Endothelial cell of umbilical vein (primary cell): ENCODE measurements at regions not wholly inside any gene's neighbourhood (a gene's known extent, or its start where the extent isn't known, plus 50 kb on each side); places are given as distances from the start of the nearest gene placed in this dataset.

Source experiments
- EZH2 ChIP-seq: IDR thresholded peaks from 2 replicates; pipeline ENCODE4 v1.6.1; 2012; ENCODE audit warnings: borderline replicate concordance, low read depth, mild to moderate bottlenecking, moderate library complexity, low read length, inconsistent platforms; ENCODE audit not compliant: severe bottlenecking
- FOS ChIP-seq: IDR thresholded peaks from 2 replicates; pipeline ENCODE4 v1.6.1; 2011; ENCODE audit warnings: mild to moderate bottlenecking, low read length, moderate library complexity, borderline replicate concordance; ENCODE audit not compliant: insufficient read depth
- GATA2 ChIP-seq: IDR thresholded peaks from 2 replicates; pipeline ENCODE4 v1.7.0; 2011; ENCODE audit warnings: low read depth, mild to moderate bottlenecking, moderate library complexity, mixed read lengths, low read length; ENCODE audit not compliant: insufficient read length, insufficient read depth
- JUN ChIP-seq: IDR thresholded peaks from 2 replicates; pipeline ENCODE4 v1.6.1; 2011; ENCODE audit warnings: borderline replicate concordance, low read depth; ENCODE audit not compliant: insufficient read length, insufficient read depth
- MYC ChIP-seq: IDR thresholded peaks from one replicate; pipeline ENCODE4 v1.6.1; 2011; ENCODE audit warnings: mild to moderate bottlenecking, low read depth, low read length
- POLR2A ChIP-seq: IDR thresholded peaks from 2 replicates; pipeline ENCODE4 v1.6.1; 2012; ENCODE audit warnings: low read depth, mild to moderate bottlenecking, control low read depth, low read length
- POLR2AphosphoS5 ChIP-seq: IDR thresholded peaks from 2 replicates; pipeline ENCODE4 v1.6.1; 2012; ENCODE audit warnings: low read depth, mild to moderate bottlenecking, control low read depth, low read length, moderate library complexity; ENCODE audit not compliant: insufficient read depth
- TF ChIP-seq, protein P1 (sequence below): IDR thresholded peaks from 2 replicates; pipeline ENCODE4 v1.6.1; 2011; ENCODE audit not compliant: insufficient read depth, insufficient read length
- TF ChIP-seq, protein P2 (sequence below), 2 donors: IDR thresholded peaks; 1 replicate in 1 of 2; 2 replicates in 1 of 2; pipeline ENCODE4 v1.5.1; 2011; ENCODE audit warnings: low read length in 2 of 2, mild to moderate bottlenecking in 2 of 2, moderate library complexity in 2 of 2, control low read depth in 1 of 2, inconsistent platforms in 1 of 2, low read depth in 1 of 2; ENCODE audit not compliant: insufficient read depth in 1 of 2; ENCODE audit errors: extremely low read depth in 1 of 2

DNA sequence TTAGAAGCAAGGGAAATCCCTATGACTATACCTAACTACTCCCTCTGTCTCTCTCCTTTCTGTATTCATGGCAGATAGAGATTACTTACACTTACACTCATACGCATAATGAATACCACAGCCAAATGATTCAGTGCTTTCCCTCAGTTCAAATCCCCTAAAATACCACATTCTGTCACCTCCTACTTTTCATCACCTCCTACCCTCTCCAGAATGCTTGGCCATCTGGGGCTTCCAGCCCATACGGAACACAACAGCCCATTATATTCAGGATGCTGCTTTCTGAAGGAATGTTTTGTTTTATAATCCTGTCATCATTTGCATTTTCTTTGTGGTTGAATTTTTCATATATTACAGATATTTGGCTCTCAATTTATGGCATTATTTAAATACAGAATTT lies 361.6 kb downstream of the GRIA2 start:
- TF ChIP-seq, protein P1, sequence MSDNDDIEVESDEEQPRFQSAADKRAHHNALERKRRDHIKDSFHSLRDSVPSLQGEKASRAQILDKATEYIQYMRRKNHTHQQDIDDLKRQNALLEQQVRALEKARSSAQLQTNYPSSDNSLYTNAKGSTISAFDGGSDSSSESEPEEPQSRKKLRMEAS: no peak
- TF ChIP-seq POLR2AphosphoS5 (no peak), FOS (no peak), POLR2A (no peak), EZH2 (no peak), JUN (no peak), MYC (no peak), GATA2 (no peak)
- TF ChIP-seq, protein P2, sequence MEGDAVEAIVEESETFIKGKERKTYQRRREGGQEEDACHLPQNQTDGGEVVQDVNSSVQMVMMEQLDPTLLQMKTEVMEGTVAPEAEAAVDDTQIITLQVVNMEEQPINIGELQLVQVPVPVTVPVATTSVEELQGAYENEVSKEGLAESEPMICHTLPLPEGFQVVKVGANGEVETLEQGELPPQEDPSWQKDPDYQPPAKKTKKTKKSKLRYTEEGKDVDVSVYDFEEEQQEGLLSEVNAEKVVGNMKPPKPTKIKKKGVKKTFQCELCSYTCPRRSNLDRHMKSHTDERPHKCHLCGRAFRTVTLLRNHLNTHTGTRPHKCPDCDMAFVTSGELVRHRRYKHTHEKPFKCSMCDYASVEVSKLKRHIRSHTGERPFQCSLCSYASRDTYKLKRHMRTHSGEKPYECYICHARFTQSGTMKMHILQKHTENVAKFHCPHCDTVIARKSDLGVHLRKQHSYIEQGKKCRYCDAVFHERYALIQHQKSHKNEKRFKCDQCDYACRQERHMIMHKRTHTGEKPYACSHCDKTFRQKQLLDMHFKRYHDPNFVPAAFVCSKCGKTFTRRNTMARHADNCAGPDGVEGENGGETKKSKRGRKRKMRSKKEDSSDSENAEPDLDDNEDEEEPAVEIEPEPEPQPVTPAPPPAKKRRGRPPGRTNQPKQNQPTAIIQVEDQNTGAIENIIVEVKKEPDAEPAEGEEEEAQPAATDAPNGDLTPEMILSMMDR (IDR thresholded peaks at IDR 0.05; ENCODE audit: extremely low read depth in 1 of 2, insufficient read depth in 1 of 2, low read depth in 1 of 2, low read length in 2 of 2): no peak
